ENCODE measurements at regions not wholly inside any gene's neighbourhood (a gene's known extent, or its start where the extent isn't known, plus 50 kb on each side); places are given as distances from the start of the nearest gene placed in this dataset.

DNA sequence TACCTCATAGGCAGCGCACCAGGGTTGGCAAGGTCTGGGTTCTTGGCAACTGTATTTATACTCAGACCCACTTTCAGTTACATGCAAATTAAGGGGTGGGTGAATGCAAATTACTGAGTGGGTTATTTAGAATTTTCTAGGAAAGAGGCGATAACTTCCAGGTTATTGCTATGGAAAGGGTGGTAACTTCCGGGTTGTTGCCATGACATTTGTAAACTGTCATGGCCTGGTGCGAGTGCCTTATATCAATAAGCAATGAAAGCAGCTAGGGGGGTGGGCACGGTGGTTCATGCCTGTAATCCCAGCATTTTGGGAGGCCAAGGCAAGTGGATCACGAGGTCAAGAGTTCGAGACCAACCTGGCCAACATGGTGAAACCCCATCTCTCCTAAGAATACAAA lies 57.5 kb upstream of the SLC7A3 start:
- TF ChIP-seq, protein P1, sequence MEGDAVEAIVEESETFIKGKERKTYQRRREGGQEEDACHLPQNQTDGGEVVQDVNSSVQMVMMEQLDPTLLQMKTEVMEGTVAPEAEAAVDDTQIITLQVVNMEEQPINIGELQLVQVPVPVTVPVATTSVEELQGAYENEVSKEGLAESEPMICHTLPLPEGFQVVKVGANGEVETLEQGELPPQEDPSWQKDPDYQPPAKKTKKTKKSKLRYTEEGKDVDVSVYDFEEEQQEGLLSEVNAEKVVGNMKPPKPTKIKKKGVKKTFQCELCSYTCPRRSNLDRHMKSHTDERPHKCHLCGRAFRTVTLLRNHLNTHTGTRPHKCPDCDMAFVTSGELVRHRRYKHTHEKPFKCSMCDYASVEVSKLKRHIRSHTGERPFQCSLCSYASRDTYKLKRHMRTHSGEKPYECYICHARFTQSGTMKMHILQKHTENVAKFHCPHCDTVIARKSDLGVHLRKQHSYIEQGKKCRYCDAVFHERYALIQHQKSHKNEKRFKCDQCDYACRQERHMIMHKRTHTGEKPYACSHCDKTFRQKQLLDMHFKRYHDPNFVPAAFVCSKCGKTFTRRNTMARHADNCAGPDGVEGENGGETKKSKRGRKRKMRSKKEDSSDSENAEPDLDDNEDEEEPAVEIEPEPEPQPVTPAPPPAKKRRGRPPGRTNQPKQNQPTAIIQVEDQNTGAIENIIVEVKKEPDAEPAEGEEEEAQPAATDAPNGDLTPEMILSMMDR (IDR thresholded peaks at IDR 0.05; ENCODE audit: insufficient read depth in 1 of 2, low read depth in 1 of 2, low read length in 1 of 2, severe bottlenecking in 1 of 2, unreplicated experiment in 1 of 2), result no peak
- Histone ChIP-seq H3K9me3 (no peaks in the 10 kb centered on the region), H3K4me3 (ENCODE audit: low read depth, low read length) (no peak overlapping the region), H3K27me3 (replicated peaks; ENCODE audit: control insufficient read depth, insufficient read depth, low read length) (no peaks in the 10 kb centered on the region), H3K36me3 (ENCODE audit: control insufficient read depth, insufficient read depth, low read length) (no peaks in the 10 kb centered on the region), H3K4me1 (0 out of 2 replicates have a peak, but pooled peaks cover 4% of the 10 kb centered on the region)
- no peaks in the 10 kb centered on the region for H3K36me3 Mint-ChIP-seq (ENCODE audit: insufficient read depth, unreplicated experiment)
- no peaks in the 10 kb centered on the region for H3K9me3 Mint-ChIP-seq (ENCODE audit: unreplicated experiment)
- H3K27ac Mint-ChIP-seq (ENCODE audit: unreplicated experiment), result no peak overlapping the region
- no peak overlapping the region for H3K4me3 Mint-ChIP-seq (ENCODE audit: unreplicated experiment)
- BruUV-seq (replicated peaks), result no TSS peak
- intact Hi-C loops (cut with micrococcal nuclease; ENCODE audit: unreplicated experiment), result no loop called here
- no peaks in the 10 kb centered on the region for H3K27me3 Mint-ChIP-seq (ENCODE audit: insufficient read depth, unreplicated experiment)
- ChIA-PET POLR2A (no interaction called here), CTCF (no interaction called here)
- DNase-seq, result no peak
- H3K4me1 Mint-ChIP-seq (ENCODE audit: low read depth, unreplicated experiment), result no peaks in the 10 kb centered on the region
